GM19463 (cell line): ENCODE measurements at regions not wholly inside any gene's neighbourhood (a gene's known extent, or its start where the extent isn't known, plus 50 kb on each side); places are given as distances from the start of the nearest gene placed in this dataset.

ENCODE experiments used
- ATAC-seq: cut with Tn5 transposase; IDR thresholded peaks from one replicate; pipeline ENCODE4 v1.9.1; 2021; ENCODE audit warnings: mild to moderate bottlenecking, moderate library complexity; ENCODE audit not compliant: unreplicated experiment

DNA sequence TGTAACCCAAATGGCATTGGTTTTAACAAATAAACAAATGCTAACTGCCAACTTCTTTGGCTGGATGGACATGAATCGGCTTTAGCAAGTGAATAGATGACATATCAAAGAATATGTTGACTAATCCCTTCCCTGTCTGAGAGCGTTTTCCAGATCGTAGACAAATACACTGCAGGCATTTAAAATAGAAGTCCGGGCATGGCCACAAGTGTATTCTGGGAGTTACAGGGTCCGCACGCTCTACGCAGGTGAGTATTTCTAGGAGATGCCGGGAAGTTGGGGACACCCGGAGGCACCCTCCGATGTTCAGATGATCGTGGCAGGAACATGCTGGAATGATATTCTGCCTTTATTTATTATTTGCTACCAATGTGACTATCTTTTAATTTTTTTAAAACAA lies 53.2 kb upstream of the ZNF536 start:
- no peak for ATAC-seq

DNA sequence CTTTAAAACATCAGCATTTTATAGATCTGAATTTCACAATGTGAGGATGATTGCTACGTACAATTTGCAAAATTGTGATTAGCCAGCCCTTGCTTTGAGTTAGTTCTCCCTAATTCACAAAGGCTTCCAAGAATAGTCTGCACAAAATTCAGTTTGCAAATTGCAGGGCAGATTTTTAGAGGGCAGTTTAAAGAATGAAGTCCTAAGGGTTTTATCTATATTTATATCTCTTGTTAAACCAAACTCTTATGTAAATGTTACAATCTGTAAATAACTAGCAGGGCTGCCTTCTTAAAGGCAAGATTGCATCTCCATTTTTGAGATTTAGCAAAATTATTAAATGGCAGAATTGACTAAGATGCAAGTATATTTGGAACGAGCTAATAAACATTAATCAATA lies 52.8 kb upstream of the ZNF536 start:
- ATAC-seq, result no peak

DNA sequence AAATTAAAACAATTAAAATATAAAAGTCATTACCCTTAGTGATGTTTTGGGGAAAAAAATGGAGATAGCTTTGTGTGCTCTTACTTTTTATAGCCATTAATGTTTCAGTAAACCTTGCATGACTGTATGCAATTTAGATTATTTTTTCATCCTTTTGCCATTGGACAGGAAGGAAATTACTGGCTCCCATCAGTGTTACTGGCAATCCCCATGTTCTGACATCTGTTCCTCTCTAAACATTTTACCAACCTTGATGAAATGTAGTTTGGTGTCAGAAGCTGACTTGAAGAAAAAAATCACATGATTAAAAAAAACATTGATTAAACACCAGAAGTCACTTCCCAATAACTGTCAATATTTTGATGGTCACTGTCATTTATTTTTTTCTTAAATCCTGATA lies 52.3 kb upstream of the ZNF536 start:
- no peak for ATAC-seq

GRCh38 chr19:30320466-30320865 lies 51.7 kb upstream of the ZNF536 start:
- ATAC-seq, result no peak

DNA sequence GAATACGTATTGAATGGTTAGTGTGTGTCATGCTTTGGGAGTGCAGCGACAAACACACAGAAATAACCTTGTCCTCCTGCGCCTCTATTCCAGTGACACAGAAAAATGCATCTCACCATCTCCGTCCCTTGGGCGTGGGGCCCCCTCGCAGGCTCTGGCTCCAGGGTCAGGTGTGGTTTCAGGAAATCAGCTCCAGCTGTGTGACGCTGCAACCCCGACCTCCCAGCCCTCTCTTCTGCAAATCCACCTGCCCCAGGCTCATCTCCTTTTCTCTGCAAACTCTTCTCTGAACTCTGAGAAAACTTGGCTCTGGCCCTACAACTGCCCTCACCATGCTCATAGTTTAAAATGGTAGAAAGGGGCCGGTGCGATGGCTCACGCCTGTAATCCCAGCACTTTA lies 51.3 kb upstream of the ZNF536 start:
- ATAC-seq, result no peak
